GM12878 (cell line): ENCODE measurements at regions not wholly inside any gene's neighbourhood (a gene's known extent, or its start where the extent isn't known, plus 50 kb on each side); places are given as distances from the start of the nearest gene placed in this dataset.

Experiments used
- BACH1 ChIP-seq: fragments of 450-650 bp; IDR thresholded peaks from 2 replicates; pipeline ENCODE4 v1.6.1; 2017; ENCODE audit warnings: mild to moderate bottlenecking, borderline replicate concordance
- BHLHE40 ChIP-seq, 2 experiments: fragments of 450-650 bp in 1 of 2; IDR thresholded peaks; 2 replicates each; pipeline ENCODE4 v1.6.1; 2011 to 2017; ENCODE audit warnings: low read depth in 2 of 2, borderline replicate concordance in 1 of 2, improper control_type of control experiment in 1 of 2, low read length in 1 of 2, mild to moderate bottlenecking in 1 of 2
- CBFB ChIP-seq: IDR thresholded peaks from 2 replicates; pipeline ENCODE4 v1.6.1; 2016; ENCODE audit warnings: antibody characterized with exemption, low read depth
- JUNB ChIP-seq: IDR thresholded peaks from 2 replicates; pipeline ENCODE4 v1.6.1; 2016; ENCODE audit warnings: antibody characterized with exemption, mild to moderate bottlenecking
- JUND ChIP-seq: IDR thresholded peaks from 2 replicates; pipeline ENCODE4 v1.6.1; 2012; ENCODE audit warnings: low read depth, mild to moderate bottlenecking, low read length, improper control_type of control experiment, moderate library complexity
- SMC3 ChIP-seq: IDR thresholded peaks from 2 replicates; pipeline ENCODE4 v1.6.1; 2011; ENCODE audit warnings: low read length, improper control_type of control experiment, borderline replicate concordance
- TF ChIP-seq, protein P1 (sequence below): fragments of 450-650 bp; IDR thresholded peaks from 2 replicates; pipeline ENCODE4 v1.6.1; 2017; ENCODE audit warnings: mild to moderate bottlenecking
- TF ChIP-seq, protein P2 (sequence below), 3 experiments: IDR thresholded peaks in 2 of 3; conservative IDR thresholded peaks in 1 of 3; 2 replicates each; pipeline ENCODE4 v1.5.1; 2011; ENCODE audit warnings: low read depth in 3 of 3, low read length in 3 of 3, mild to moderate bottlenecking in 3 of 3, control low read depth in 2 of 3, moderate library complexity in 2 of 3, inconsistent platforms in 1 of 3, mixed read lengths in 1 of 3; ENCODE audit not compliant: control insufficient read depth in 2 of 3, insufficient read depth in 1 of 3; ENCODE audit errors: extremely low read depth in 1 of 3

DNA sequence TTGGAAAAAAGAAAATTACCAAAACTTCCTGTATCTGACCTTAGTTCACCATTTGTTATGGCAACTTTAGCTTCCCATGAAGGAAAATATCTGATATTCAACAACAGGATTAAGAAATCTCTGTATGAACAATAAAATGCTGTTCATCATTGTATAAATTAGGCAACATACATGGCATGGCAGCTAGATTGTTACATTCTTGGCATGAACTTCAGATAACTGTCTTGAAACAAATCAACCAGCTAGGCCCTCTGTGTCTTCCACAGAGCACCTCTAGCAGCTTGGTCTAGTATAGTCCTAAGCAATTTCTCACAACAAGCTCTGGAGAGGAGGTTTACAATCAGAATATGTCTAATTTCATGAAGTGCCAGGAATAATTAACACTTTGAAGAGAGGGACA is 105.4 kb upstream of the PCDH7 start:
- TF ChIP-seq JUNB, result no peak
- TF ChIP-seq JUND, result no peak
- TF ChIP-seq, protein P1, sequence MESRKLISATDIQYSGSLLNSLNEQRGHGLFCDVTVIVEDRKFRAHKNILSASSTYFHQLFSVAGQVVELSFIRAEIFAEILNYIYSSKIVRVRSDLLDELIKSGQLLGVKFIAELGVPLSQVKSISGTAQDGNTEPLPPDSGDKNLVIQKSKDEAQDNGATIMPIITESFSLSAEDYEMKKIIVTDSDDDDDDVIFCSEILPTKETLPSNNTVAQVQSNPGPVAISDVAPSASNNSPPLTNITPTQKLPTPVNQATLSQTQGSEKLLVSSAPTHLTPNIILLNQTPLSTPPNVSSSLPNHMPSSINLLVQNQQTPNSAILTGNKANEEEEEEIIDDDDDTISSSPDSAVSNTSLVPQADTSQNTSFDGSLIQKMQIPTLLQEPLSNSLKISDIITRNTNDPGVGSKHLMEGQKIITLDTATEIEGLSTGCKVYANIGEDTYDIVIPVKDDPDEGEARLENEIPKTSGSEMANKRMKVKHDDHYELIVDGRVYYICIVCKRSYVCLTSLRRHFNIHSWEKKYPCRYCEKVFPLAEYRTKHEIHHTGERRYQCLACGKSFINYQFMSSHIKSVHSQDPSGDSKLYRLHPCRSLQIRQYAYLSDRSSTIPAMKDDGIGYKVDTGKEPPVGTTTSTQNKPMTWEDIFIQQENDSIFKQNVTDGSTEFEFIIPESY, result no peak
- no peak for TF ChIP-seq SMC3
- TF ChIP-seq BACH1, result no peak
- no peak for TF ChIP-seq BHLHE40 (IDR thresholded peaks at IDR 0.05; ENCODE audit: borderline replicate concordance in 1 of 2, low read depth in 2 of 2, low read length in 1 of 2)
- TF ChIP-seq, protein P2, sequence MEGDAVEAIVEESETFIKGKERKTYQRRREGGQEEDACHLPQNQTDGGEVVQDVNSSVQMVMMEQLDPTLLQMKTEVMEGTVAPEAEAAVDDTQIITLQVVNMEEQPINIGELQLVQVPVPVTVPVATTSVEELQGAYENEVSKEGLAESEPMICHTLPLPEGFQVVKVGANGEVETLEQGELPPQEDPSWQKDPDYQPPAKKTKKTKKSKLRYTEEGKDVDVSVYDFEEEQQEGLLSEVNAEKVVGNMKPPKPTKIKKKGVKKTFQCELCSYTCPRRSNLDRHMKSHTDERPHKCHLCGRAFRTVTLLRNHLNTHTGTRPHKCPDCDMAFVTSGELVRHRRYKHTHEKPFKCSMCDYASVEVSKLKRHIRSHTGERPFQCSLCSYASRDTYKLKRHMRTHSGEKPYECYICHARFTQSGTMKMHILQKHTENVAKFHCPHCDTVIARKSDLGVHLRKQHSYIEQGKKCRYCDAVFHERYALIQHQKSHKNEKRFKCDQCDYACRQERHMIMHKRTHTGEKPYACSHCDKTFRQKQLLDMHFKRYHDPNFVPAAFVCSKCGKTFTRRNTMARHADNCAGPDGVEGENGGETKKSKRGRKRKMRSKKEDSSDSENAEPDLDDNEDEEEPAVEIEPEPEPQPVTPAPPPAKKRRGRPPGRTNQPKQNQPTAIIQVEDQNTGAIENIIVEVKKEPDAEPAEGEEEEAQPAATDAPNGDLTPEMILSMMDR (IDR thresholded peaks at IDR 0.05 in 2 of 3, conservative IDR thresholded peaks at IDR 0.05 in 1 of 3; ENCODE audit: control insufficient read depth in 2 of 3, extremely low read depth in 1 of 3, insufficient read depth in 1 of 3, low read depth in 3 of 3, low read length in 3 of 3), result no peak
- no peak for TF ChIP-seq CBFB
